HG02798 (cell line): ENCODE measurements at regions not wholly inside any gene's neighbourhood (a gene's known extent, or its start where the extent isn't known, plus 50 kb on each side); places are given as distances from the start of the nearest gene placed in this dataset.
"Not testable (repeated sequence)": the region's sequence is repeated elsewhere in the genome, so short reads cannot be mapped to it uniquely, and the experiment has no call there.

ENCODE experiments used
- ATAC-seq: cut with Tn5 transposase; IDR thresholded peaks from one replicate; pipeline ENCODE4 v1.9.1; 2021; ENCODE audit warnings: mild to moderate bottlenecking; ENCODE audit not compliant: unreplicated experiment, poor library complexity

DNA sequence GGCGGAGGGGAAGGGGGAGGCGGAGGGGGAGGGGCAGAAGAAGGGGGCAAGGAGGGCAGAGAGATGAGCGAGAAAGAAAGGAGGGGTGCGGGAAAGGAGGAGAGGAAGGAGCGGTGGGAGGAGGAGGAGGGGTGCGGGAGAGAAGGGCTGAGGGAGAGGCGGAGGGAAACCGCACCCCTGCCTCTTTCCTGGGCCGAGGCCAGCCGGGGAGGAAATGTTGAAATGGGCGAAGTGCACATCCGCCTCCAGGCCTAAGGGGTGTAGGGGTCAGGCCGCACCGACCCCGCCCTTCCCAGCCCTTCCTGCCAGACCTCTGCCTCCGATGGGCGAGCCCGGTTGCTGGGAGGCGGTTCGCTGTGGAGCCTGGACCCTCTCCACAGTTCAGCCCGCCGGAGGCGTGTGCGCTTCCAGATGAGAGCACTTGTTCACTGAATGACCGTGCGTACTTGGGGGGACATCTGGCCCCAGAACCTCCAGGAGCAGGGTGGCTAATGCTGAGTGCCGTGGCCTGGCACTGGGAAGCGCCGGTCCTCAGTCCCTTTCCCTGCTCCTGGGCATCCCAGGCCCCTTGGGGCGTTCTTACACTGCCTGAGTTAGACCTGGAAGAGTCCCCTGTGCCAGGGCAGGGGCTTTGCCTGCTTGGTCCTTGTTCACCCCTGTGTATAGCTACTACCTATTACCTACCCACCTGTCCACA lies 110.3 kb upstream of the KLF13 start:
- ATAC-seq, result peak; percentile 27

DNA sequence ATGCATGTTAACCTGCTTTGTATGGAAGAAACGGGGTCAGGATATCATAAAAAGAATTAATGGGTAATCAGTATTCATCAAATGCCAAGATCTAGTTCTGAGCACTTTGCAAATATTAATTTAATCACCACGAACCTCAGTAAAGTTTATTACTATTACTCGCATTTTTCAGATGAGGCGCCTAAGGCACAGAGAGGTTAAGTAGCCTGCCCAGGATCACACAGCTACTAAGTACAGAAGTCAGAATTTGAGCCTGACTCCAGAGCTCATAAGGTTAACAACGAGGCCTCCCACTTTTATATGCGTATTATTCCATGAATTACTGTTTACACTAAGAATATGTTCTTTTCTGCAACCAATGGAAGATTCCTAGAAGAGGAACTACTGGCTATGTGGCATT lies 109.6 kb upstream of the KLF13 start:
- no peak for ATAC-seq

DNA sequence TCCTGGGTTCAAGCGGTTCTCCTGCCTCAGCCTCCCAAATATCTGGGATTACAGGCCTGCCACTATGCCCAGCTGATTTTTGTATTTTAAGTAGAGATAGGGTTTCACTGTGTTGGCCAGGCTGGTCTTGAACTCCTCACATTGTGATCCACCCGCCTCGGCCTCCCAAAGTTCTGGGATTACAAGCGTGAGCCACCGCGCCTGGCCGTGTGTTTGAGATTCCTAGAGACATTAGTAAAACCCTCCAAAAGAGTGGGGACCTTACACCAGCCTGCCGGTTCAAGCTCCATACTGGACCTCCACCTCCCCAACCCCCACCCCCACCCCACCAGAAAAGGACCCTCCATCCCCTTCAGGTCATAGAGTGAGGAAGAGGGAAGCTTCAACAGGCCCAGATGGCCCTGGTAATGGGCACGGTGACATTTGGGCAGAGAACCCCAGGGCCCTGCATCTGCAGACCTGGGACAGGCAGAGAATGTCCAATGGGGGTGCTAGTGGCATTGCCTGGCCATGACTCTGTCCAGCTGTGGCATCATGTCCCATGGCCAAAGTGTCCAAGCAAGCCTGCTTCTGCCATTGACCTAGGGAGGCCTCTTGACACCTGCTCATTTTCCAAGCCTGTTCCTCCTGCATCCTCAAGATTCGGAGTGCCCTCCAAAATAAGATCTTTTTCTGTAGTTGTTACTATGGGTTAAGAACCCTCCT lies 108.9 kb upstream of the KLF13 start:
- no peak for ATAC-seq

DNA sequence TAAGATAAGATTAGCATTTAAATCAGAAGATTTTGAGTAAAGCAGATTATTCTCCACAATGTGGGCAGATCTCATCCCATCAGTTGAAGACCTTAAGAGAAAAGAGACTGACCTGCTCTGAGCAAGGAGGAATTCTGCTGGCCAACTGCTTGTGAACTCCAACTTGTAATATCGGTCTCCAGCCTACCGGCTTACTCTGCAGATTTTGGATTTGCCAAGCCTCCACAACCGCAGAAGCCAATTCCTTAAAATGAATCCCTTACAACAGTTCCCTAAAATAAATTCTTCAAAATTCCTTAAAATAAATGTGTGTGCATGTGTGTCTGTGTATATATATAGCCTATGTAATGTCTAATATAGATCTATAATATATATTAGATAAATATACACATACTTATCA lies 107.4 kb upstream of the KLF13 start:
- no peak for ATAC-seq

DNA sequence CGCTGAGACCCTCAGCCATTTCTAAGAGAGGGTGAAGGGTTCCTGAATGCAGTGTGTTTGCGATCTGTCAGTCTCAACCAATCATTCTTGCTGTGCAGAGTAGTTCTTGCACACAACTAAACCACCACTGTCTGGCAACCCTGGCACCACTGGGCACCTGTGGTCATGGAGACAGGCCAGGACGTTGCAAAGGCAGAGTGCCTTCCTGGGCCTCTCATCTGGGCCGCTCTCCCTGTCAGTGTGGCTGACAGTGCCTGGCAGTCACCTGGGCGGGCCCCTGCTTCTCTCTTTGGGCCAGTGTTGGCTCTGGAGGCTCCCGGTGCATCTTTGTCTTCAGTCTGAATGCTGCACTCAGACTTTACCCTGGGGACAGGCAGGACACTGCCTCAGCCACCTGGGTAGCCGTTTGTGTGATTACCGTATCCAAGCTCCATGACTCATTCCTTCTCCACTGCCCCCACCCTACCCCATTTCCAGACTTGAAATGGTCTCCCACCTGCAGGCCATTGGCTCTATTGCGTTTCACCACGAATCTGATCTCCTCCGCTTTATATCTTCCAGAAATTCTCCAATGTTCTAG lies 104.6 kb upstream of the KLF13 start:
- no peak for ATAC-seq

DNA sequence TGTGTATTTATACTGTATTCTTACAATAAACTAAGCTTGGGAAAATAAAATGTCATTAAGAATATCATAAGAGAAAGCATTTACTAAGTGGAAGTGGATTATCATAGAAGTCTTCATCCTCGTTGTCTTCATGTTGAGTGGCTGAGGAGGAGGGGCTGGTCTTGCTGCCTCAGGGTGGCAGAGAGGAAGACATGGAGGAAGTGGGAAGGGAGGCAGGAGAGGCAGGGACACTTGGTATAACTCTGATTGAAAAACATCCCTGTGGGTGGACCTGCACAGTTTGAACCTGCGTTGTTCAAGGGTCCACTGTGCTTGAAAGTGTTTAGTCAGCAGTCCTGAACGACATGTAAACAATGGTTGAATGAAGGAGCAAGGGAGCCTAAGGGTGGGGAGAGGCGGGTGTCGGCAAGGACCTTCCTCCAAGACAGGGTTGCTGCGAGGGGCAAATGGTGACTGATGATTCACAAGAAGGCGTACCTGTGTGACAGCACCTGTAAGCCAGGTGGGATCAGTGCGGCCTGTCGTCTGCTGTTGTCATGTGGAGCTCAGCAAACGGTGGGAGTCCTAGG lies 103.8 kb upstream of the KLF13 start:
- ATAC-seq, result no peak

DNA sequence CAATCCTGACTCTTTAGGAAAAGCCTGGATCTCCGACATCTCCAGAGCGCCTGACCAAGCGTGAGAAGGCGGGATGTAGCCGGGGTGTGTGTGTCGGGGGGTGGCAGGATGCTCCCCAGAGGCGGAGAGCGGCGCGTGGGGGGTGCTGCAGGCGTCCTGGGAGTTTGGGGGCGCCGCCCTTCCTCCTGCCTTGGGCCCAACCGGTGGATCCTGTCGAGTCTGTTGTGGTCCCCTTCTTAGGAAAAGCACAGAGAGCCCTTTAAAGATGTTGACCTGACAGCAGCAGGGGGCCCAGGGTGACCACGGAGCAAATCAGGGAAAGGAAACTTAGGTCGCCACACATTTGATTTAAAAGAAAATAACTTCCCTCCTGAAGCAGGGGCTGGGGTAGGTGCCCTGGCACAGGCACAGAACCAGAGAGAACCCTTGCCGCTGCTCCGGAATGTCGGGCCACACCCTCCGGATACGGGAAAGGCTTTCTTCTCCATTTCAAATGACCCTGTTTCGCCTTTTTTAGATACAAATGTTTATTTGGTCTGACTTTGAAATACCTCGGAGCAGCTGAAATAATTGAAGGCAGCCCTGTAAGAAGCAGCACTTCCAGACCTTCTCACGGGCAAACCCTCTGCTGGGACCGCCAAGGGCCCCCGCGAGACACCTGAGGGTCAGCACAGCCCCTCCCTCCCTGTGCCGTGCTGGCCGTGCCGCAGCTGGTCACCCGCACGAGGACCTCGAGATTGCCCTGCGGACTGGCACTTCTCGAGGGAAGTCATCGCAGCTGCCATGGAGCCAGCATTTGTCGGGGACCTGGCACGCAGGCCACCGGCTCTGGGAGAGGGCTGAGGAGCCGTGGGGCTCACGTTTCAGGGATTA lies 102.9 kb upstream of the KLF13 start:
- ATAC-seq, result no peak

DNA sequence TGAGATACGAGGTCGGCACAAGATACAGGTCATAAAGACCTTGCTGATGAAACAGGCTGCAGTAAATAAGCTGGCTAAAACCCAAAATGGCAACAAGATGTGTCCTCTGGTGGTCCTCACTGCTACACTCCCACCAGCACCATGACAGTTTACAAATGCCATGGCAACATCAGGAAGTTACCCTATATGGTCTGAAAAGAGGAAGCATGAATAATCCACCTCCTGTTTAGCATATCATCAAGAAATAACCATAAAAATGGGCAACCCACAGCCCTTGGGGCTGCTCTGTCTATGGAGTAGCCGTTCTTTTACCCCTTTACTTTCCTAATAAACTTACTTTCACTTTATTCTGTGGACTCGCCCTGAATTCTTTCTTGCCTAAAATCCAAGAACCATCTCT lies 102.0 kb upstream of the KLF13 start:
- not testable (repeated sequence) for ATAC-seq

DNA sequence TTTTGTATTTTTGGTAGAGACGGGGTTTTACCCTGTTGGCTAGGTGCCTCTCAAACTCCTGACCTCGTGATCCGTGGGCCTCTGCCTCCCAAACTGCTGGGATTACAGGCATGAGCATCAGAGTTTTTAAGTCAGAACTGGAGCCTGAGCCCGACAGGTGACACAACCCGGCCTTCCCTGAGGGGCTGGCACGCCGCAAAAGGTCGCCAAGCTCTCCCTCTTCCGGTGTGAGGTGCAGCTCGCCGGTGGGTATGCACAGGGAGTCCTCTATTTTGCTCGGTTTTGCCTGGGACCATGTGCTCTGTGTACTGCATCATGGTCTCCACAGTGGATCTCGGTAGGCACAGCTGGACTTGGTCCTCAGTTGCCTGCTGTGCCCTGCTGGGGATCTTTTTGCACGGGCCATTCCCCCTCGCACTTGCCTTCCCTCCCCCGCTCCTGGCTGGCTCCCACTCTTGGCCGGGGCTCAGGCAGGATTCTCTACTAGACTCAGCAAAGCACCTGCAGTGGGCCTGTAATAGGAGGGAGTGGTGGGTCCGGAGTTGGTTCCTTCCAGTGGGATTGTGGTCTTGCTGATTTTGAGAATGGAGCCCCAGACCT lies 101.2 kb upstream of the KLF13 start:
- no peak for ATAC-seq

DNA sequence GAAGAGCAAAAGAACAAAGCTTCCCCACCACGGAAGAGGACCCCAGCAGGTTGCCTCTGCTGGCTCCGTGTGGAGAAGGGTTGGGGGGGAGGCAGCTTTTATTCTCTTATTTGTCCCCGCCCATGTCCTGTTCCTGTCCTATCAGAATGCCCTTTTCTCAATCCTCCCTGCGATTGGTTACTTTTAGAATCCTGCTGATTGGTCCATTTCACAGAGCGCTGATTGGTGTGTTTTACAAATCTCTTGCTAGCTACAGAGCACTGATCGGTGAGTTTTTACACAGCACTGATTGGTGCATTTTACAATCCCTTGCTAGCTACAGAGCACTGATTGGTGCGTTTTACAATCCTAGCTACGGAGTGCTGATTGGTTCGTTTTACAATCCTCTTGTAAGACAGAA lies 100.6 kb upstream of the KLF13 start:
- no peak for ATAC-seq

DNA sequence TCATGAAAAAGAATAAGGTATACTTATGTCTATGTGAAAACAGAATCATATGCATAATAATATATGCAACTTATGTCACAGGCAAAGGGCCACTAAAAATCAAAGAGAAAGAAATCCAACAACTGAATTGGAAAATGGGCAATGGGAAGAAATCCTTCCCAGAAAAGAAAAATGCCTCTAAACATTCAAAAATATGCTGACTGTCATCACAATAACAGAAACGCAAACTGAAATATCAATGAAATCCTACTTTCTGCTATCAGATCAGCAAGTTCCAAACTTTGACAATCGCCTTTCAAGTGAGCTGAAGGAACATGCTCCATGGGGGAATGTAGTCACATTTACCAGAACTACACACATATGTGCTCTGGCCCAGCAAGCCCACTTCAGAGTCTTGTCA lies 99.4 kb upstream of the KLF13 start:
- no peak for ATAC-seq

DNA sequence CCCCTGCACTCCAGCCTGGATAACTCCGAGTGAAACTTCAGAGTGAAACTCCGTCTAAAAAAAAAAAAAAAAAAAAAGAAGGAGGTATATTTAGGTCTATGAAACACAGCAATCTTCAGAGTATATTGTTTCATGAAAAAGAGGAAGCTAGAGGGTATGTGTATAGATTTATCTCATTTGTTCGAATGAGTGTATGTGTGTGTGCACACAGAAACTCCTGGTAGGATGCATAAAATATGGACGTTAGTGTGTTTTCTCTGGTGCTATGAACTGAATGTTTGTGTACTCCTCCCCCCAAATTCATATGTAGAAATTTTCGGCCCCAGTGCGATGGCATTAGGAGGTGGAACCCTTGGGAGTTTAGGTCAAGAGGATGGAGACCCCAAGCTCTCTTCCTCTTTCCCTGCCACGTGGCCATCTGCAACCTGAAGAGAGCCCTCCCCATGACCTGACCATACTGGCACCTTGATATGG lies 98.6 kb upstream of the KLF13 start:
- no peak for ATAC-seq

DNA sequence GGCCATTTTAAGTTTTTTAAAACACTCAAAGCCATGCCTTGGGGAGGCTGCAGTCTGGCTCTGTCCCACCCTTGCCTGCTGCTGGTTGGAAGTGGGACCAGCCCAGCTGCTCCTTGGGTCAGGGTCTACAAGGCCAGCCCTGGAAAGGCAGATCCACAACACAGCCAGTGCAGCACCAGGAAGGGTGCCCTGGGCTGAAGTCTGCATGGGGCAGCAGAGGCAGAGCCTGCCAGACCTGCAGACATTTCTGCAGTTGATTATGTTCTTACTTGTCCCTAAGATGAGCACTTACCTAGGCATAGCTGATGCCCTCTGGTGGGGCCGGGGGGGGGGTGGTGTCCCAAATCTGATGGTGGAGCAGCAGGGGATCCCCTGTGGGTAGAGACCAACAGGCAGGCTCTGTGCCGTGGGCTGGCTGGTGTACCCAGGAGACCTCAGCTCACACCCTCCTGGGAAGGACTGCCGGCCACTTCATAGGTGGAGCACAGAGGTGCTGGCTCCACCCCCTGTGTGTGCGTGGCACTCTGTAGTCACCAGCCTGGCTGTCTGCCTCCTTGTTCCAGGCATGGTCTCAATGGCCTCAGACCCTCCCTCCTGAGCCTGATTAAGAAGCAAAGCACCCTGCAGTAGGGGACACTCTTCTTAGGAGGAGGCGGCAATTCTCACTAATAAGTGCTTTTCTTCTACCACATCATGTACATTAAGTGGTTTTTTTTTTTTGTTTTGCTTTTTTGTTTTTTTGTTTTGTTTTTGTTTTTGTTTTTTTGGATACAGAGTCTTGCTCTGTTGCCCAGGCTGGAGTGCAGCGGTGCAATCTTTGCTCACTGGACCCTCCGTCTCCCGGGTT lies 97.4 kb upstream of the KLF13 start:
- peak; percentile 81 for ATAC-seq

DNA sequence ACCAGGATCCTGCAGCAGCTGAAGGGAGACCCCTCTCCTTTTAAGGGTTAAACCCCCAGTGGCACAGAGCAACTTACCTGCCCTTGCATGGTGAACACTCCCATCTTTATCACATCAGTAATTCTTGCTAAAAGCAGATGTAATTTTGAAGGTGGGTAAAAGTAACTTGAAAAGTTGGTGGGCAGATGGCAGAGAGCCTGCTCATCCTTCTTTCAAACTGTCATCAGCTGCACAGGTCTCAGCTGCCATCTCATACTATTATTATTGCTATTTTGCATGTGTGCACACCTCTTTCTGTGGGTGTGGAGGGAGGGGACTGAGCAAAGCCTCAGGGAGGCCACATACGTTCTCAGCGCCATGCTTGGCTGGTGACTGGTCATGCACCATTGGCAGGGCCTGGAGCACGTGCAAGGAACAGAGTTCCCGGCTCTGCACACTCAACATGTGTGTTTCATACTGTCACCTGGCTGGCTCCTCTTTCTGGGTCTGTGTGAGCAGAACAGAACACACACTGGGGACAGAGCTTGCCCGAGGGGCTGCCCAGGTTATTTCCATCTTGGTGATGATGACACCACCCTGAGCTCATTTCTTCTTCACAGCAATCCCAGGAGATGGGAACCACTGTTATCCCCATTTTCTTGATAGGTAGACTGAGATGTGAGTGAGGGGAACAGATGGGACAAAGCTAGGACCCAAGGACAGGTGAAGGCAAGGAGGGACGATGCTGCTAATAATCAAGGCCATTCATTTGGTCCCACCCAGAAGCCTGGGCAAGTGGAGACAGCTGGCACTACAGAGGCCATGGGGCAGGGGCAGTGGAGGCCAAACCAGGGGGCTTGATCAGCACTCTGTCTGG lies 95.8 kb upstream of the KLF13 start:
- peak; percentile 80 for ATAC-seq

DNA sequence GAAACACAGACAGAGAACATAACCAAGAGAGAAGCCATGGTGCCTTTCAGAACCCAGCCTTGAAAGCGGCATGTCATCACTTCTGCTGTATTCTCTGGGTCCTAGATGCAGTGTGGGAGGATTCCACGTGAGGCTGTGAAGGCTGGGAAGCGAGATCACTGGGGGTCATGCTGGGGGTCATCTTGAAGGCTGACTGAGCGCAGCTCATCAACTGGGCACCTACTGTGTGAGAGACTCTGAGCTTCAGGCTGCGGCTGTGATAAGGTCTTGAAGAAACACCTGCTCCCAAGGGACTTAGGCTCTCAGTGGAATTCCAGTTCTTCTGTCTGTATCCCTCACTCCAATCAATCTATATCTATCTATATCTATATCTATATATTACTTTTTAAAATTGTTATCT lies 91.8 kb upstream of the KLF13 start:
- no peak for ATAC-seq

DNA sequence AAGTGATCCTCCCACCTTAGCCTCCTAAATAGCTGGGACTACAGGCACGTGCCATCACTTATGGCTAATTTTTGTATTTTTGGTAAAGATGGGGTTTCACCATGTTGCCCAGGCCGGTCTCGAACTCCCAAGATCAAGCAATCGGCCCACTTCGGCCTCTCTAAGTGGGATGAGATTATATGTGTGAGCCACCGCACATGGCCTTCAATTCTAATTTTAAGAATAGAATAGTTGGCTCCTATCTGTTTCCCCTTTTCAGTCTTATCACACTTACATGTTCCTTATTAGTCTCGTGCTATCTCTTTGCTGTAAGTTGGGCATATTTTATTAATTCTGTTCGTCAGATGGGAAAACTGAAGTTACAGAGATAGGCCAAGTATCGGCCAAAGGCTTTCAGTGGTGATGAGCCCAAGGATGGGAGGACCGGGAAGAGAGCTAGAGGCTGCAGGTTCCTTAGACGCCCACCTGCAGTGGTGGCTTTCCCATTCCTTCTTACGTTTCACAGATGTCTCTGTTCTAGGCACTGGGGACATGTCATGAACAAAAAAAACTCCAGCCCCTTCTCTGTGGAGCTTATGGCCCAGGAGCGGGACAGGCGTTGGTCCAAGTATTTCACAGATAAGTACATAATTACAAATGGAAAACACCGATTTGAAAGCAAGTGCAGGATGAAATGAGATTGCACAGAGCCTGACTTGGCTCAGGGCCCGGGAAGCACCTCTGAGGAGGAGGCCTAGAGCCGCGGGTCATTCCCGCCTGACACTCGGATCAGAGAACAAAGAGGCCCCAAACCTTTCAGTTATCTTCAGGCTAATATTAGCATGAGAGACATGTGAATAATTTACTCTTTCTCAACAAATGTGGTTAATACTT lies 91.1 kb upstream of the KLF13 start:
- ATAC-seq, result peak; percentile 65
